ENCODE measurements at regions not wholly inside any gene's neighbourhood (a gene's known extent, or its start where the extent isn't known, plus 50 kb on each side); places are given as distances from the start of the nearest gene placed in this dataset.
"Not testable (repeated sequence)": the region's sequence is repeated elsewhere in the genome, so short reads cannot be mapped to it uniquely, and the experiment has no call there.

DNA sequence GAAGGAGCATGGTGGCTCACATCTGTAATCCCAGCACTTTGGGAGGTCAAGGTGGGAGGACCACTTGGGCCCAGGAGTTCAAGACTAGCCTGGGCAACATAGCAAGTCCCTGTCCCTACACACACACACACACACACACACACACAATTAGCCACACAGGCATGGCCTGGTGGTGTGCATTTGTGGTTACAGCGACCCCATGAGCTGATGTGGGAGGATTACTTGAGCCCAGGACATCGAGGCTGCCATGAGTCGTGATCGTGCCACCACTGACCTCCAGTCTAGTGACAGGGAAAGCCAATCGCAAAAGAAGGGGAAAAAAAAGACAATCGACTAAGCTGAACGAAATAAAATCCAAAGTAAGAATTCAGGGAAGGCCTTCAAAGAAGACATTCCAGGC is 67.9 kb downstream of the TBX3 start:
- no peaks in the 10 kb centered on the region for H3K27me3 ChIP-seq (ENCODE audit: control insufficient read depth, insufficient read depth, low read length)
- no peaks in the 10 kb centered on the region for H3K4me1 ChIP-seq (ENCODE audit: control insufficient read depth, insufficient read depth, low read length)
- WGBS (ENCODE audit: insufficient coverage), result 87% methylated on average over 5 of the region's 7 CpGs
- H3K9me3 ChIP-seq (ENCODE audit: control insufficient read depth, insufficient read depth, low read length), result no peaks in the 10 kb centered on the region
- H3K4me3 ChIP-seq (ENCODE audit: low read depth, low read length), result no peak overlapping the region
- no peak for DNase-seq (ENCODE audit: low read depth in 4 of 6, low spot score in 6 of 6)
- H3K27ac ChIP-seq (ENCODE audit: low read depth, low read length), result no peak overlapping the region
- no peaks in the 10 kb centered on the region for H3K36me3 ChIP-seq (ENCODE audit: control insufficient read depth, insufficient read depth, low read length)

- no peaks in the 10 kb centered on the region for H3K9me3 ChIP-seq (ENCODE audit: control insufficient read depth, insufficient read depth, low read length)
Observed at GRCh38 chr12:114614040-114614439, 69.9 kb downstream of the TBX3 start.

DNA sequence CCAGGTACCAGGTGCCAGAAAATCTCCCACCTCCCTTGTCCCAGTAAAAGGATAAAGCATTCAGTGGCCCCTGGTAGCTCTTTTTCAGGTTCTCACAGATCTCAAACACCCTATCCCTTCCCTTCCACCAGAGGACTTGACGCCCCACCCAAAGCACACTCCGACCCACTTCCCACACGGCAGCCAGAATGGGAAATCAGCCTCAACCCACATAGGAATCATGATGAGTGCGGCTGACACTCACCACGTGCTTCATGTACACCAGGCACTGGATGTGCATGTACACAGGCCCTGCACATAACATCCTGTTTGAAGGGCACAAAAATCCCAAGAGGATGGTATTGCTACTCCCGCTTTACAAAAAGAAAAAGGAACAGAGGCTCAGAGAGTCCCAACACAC is 71.9 kb downstream of the TBX3 start:
- H3K4me1 ChIP-seq (ENCODE audit: control insufficient read depth, insufficient read depth, low read length), result no peaks in the 10 kb centered on the region
- no peak overlapping the region for H3K27ac ChIP-seq (ENCODE audit: low read depth, low read length)
- H3K4me3 ChIP-seq (ENCODE audit: low read depth, low read length), result no peak overlapping the region
- H3K27me3 ChIP-seq (ENCODE audit: control insufficient read depth, insufficient read depth, low read length), result no peaks in the 10 kb centered on the region
- 89% methylated on average over 6 of the region's 6 CpGs for WGBS (ENCODE audit: insufficient coverage)
- no peaks in the 10 kb centered on the region for H3K9me3 ChIP-seq (ENCODE audit: control insufficient read depth, insufficient read depth, low read length)
- no peak for DNase-seq (ENCODE audit: low read depth in 4 of 6, low spot score in 6 of 6)
- no peaks in the 10 kb centered on the region for H3K36me3 ChIP-seq (ENCODE audit: control insufficient read depth, insufficient read depth, low read length)

More at GRCh38 chr12:114614040-114614439, 69.9 kb downstream of the TBX3 start:
- DNase-seq (ENCODE audit: low read depth in 4 of 6, low spot score in 6 of 6), result no peak
- Histone ChIP-seq H3K27me3 (ENCODE audit: control insufficient read depth, insufficient read depth, low read length) (no peaks in the 10 kb centered on the region), H3K4me3 (ENCODE audit: low read depth, low read length) (no peak overlapping the region), H3K4me1 (ENCODE audit: control insufficient read depth, insufficient read depth, low read length) (no peaks in the 10 kb centered on the region), H3K27ac (ENCODE audit: low read depth, low read length) (no peak overlapping the region), H3K36me3 (ENCODE audit: control insufficient read depth, insufficient read depth, low read length) (no peaks in the 10 kb centered on the region)
- no CpG with 5 or more reads among the region's 3 CpGs for WGBS (ENCODE audit: insufficient coverage)

GRCh38 chr12:114611145-114612018 is 72.6 kb downstream of the TBX3 start:
- no peaks in the 10 kb centered on the region for H3K4me1 ChIP-seq (ENCODE audit: control insufficient read depth, insufficient read depth, low read length)
- no peaks in the 10 kb centered on the region for H3K9me3 ChIP-seq (ENCODE audit: control insufficient read depth, insufficient read depth, low read length)
- no peak for DNase-seq (ENCODE audit: low read depth in 4 of 6, low spot score in 6 of 6)
- no peaks in the 10 kb centered on the region for H3K27me3 ChIP-seq (ENCODE audit: control insufficient read depth, insufficient read depth, low read length)
- H3K36me3 ChIP-seq (ENCODE audit: control insufficient read depth, insufficient read depth, low read length), result no peaks in the 10 kb centered on the region
- 94% methylated on average over 3 of the region's 8 CpGs for WGBS (ENCODE audit: insufficient coverage)
- H3K4me3 ChIP-seq (ENCODE audit: low read depth, low read length), result no peak overlapping the region
- H3K27ac ChIP-seq (ENCODE audit: low read depth, low read length), result no peak overlapping the region

GRCh38 chr12:114608509-114608908 is 75.5 kb downstream of the TBX3 start:
- Histone ChIP-seq H3K27me3 (ENCODE audit: control insufficient read depth, insufficient read depth, low read length) (no peaks in the 10 kb centered on the region), H3K4me3 (ENCODE audit: low read depth, low read length) (no peak overlapping the region), H3K27ac (ENCODE audit: low read depth, low read length) (no peak overlapping the region), H3K36me3 (ENCODE audit: control insufficient read depth, insufficient read depth, low read length) (no peaks in the 10 kb centered on the region), H3K4me1 (ENCODE audit: control insufficient read depth, insufficient read depth, low read length) (no peaks in the 10 kb centered on the region), H3K9me3 (ENCODE audit: control insufficient read depth, insufficient read depth, low read length) (no peaks in the 10 kb centered on the region)
- 71% methylated on average over 1 of the region's 3 CpGs for WGBS (ENCODE audit: insufficient coverage)
- DNase-seq (ENCODE audit: low read depth in 4 of 6, low spot score in 6 of 6), result no peak

DNA sequence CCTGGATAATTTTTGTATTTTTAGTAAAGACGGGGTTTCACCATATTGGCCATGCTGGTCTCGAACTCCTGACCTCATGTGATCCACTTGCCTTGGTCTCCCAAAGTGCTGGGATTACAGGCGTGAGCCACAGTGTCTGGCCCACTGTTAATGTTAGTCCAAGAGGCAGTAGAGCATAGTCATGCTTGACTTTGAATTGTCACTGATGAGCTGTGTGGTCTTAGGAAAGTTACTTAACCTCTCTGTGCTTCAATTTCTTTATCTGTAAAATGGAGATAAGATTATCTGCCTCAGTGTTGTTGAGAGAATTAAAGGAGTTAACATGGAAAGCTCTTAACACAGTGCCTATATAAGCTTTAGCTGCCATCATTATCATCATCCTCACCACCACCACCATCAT is 78.1 kb downstream of the TBX3 start:
- WGBS (ENCODE audit: insufficient coverage), result 95% methylated on average over 3 of the region's 3 CpGs
- no peaks in the 10 kb centered on the region for H3K4me1 ChIP-seq (ENCODE audit: control insufficient read depth, insufficient read depth, low read length)
- H3K9me3 ChIP-seq (ENCODE audit: control insufficient read depth, insufficient read depth, low read length), result no peaks in the 10 kb centered on the region
- no peaks in the 10 kb centered on the region for H3K36me3 ChIP-seq (ENCODE audit: control insufficient read depth, insufficient read depth, low read length)
- no peak overlapping the region for H3K27ac ChIP-seq (ENCODE audit: low read depth, low read length)
- H3K27me3 ChIP-seq (ENCODE audit: control insufficient read depth, insufficient read depth, low read length), result no peaks in the 10 kb centered on the region
- DNase-seq (ENCODE audit: low read depth in 4 of 6, low spot score in 6 of 6), result no peak
- no peak overlapping the region for H3K4me3 ChIP-seq (ENCODE audit: low read depth, low read length)

- Histone ChIP-seq H3K4me1 (ENCODE audit: control insufficient read depth, insufficient read depth, low read length) (no peaks in the 10 kb centered on the region), H3K4me3 (ENCODE audit: low read depth, low read length) (no peak overlapping the region), H3K27me3 (ENCODE audit: control insufficient read depth, insufficient read depth, low read length) (no peaks in the 10 kb centered on the region), H3K36me3 (ENCODE audit: control insufficient read depth, insufficient read depth, low read length) (no peaks in the 10 kb centered on the region), H3K9me3 (ENCODE audit: control insufficient read depth, insufficient read depth, low read length) (no peaks in the 10 kb centered on the region), H3K27ac (ENCODE audit: low read depth, low read length) (no peak overlapping the region)
- DNase-seq (ENCODE audit: low read depth in 4 of 6, low spot score in 6 of 6), result peak in 2 of 6 donors; percentile 2 to 12
- WGBS (ENCODE audit: insufficient coverage), result 75% methylated on average over 2 of the region's 5 CpGs
Observed at GRCh38 chr12:114604606-114605005, 79.4 kb downstream of the TBX3 start.

- 100% methylated on average over 2 of the region's 2 CpGs for WGBS (ENCODE audit: insufficient coverage)
- H3K4me1 ChIP-seq (ENCODE audit: control insufficient read depth, insufficient read depth, low read length); DNase-seq (ENCODE audit: low read depth in 4 of 6, low spot score in 6 of 6); H3K36me3 ChIP-seq (ENCODE audit: control insufficient read depth, insufficient read depth, low read length); H3K9me3 ChIP-seq (ENCODE audit: control insufficient read depth, insufficient read depth, low read length); H3K27ac ChIP-seq (ENCODE audit: low read depth, low read length); H3K27me3 ChIP-seq (ENCODE audit: control insufficient read depth, insufficient read depth, low read length); H3K4me3 ChIP-seq (ENCODE audit: low read depth, low read length): not testable (repeated sequence)
Observed at GRCh38 chr12:114600584-114600983, 83.4 kb downstream of the TBX3 start.

DNA sequence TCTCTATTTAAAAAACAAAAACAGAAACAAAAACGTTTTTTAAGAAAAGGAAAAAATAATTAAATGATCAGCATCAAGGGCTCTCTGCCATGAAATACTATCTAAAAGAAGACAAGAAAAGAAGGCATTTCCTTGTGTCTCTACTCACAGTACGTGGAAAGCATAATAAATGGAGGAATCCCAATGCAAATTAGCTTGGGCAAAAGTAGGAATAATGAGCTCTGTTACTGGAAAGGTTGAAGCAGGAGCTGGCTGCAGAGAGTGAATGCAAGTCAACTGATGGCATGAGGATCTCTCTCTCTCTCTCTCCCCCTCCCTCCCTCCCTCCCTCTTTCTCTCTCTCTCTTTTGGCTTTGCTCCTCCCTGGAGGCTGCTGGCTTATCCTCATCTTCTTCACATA is 85.9 kb downstream of the TBX3 start:
- Histone ChIP-seq H3K36me3 (ENCODE audit: control insufficient read depth, insufficient read depth, low read length) (no peaks in the 10 kb centered on the region), H3K27me3 (ENCODE audit: control insufficient read depth, insufficient read depth, low read length) (no peaks in the 10 kb centered on the region), H3K27ac (ENCODE audit: low read depth, low read length) (no peak overlapping the region), H3K4me1 (ENCODE audit: control insufficient read depth, insufficient read depth, low read length) (no peaks in the 10 kb centered on the region), H3K4me3 (ENCODE audit: low read depth, low read length) (no peak overlapping the region), H3K9me3 (ENCODE audit: control insufficient read depth, insufficient read depth, low read length) (no peaks in the 10 kb centered on the region)
- peak in 4 of 6 donors; percentile 9 to 63 (median 24) for DNase-seq (ENCODE audit: low read depth in 4 of 6, low spot score in 6 of 6)
- no CpG with 5 or more reads among the region's 2 CpGs for WGBS (ENCODE audit: insufficient coverage)

GRCh38 chr12:114592946-114593345 is 91.0 kb downstream of the TBX3 start:
- no peak for DNase-seq (ENCODE audit: low read depth in 4 of 6, low spot score in 6 of 6)
- no peaks in the 10 kb centered on the region for H3K4me1 ChIP-seq (ENCODE audit: control insufficient read depth, insufficient read depth, low read length)

More at GRCh38 chr12:114592946-114593345, 91.0 kb downstream of the TBX3 start:
- H3K36me3 ChIP-seq (ENCODE audit: control insufficient read depth, insufficient read depth, low read length), result no peaks in the 10 kb centered on the region
- no peaks in the 10 kb centered on the region for H3K9me3 ChIP-seq (ENCODE audit: control insufficient read depth, insufficient read depth, low read length)
- no peak overlapping the region for H3K27ac ChIP-seq (ENCODE audit: low read depth, low read length)
- no peaks in the 10 kb centered on the region for H3K27me3 ChIP-seq (ENCODE audit: control insufficient read depth, insufficient read depth, low read length)
- H3K4me3 ChIP-seq (ENCODE audit: low read depth, low read length), result no peak overlapping the region

All from spinal cord (tissue), 9 donors.